Peyer's patch (tissue), 4 donors: ENCODE measurements at regions not wholly inside any gene's neighbourhood (a gene's known extent, or its start where the extent isn't known, plus 50 kb on each side); places are given as distances from the start of the nearest gene placed in this dataset.

Experiments used
- DNase-seq, 3 donors: peaks; one replicate each; pipeline ENCODE4 v3.0.0-alpha.2; 2017 to 2019
- H3K27ac ChIP-seq, 4 donors: fragments of 200-600 bp; sonication (generic); one replicate each; pipeline ENCODE4 v1.5.1; 2016 to 2019
- H3K27me3 ChIP-seq, 2 donors: fragments of 200-600 bp; sonication (generic); one replicate each; pipeline ENCODE4 v1.5.1; 2019
- H3K36me3 ChIP-seq, 3 donors: fragments of 200-600 bp; sonication (generic); one replicate each; pipeline ENCODE4 v1.5.1; 2016 to 2019
- H3K4me1 ChIP-seq, 4 donors: fragments of 200-600 bp; sonication (generic); one replicate each; pipeline ENCODE4 v1.5.1; 2016 to 2019
- H3K4me3 ChIP-seq, 4 donors: fragments of 200-600 bp; sonication (generic); 1 replicate in 3 of 4; 2 replicates in 1 of 4; pipeline ENCODE4 v1.5.1; 2016 to 2019; ENCODE audit warnings: mild to moderate bottlenecking in 1 of 4
- H3K9me3 ChIP-seq, 4 donors: fragments of 200-600 bp; sonication (generic); one replicate each; pipeline ENCODE4 v1.5.1; 2016 to 2019; ENCODE audit warnings: mild to moderate bottlenecking in 1 of 4
- CTCF ChIP-seq, 6 experiments: fragments of 450-650 bp in 4 of 6; fragments of 200-600 bp in 2 of 6; sonication (generic) in 1 of 6; IDR thresholded peaks; one replicate each; pipeline ENCODE4 v1.5.1; 2017 to 2019; ENCODE audit warnings: antibody characterized with exemption in 6 of 6, mild to moderate bottlenecking in 3 of 6, moderate library complexity in 1 of 6
- POLR2A ChIP-seq, 2 donors: fragments of 450-650 bp; IDR thresholded peaks; one replicate each; pipeline ENCODE4 v1.5.1; 2017; ENCODE audit warnings: antibody characterized with exemption in 2 of 2, mild to moderate bottlenecking in 2 of 2, moderate library complexity in 2 of 2

- Histone ChIP-seq H3K4me3 (no peak overlapping the region), H3K27ac (no peak overlapping the region), H3K9me3 (no peaks in the 10 kb centered on the region), H3K27me3 (no peaks in the 10 kb centered on the region), H3K36me3 (no peaks in the 10 kb centered on the region), H3K4me1 (no peaks in the 10 kb centered on the region)
- DNase-seq: no peak
- TF ChIP-seq POLR2A (IDR thresholded peaks at IDR 0.05) (no peak), CTCF (IDR thresholded peaks at IDR 0.05) (no peak)
Measured at GRCh38 chr10:4492202-4492601, 333.8 kb upstream of the AKR1E2 start.

- Histone ChIP-seq H3K4me1 (no peaks in the 10 kb centered on the region), H3K27ac (no peak overlapping the region), H3K9me3 (no peaks in the 10 kb centered on the region), H3K27me3 (no peaks in the 10 kb centered on the region), H3K36me3 (no peaks in the 10 kb centered on the region), H3K4me3 (no peak overlapping the region)
- TF ChIP-seq CTCF (IDR thresholded peaks at IDR 0.05) (no peak), POLR2A (IDR thresholded peaks at IDR 0.05) (no peak)
- no peak for DNase-seq
Measured at GRCh38 chr10:4488904-4489303, 337.1 kb upstream of the AKR1E2 start.

- TF ChIP-seq POLR2A (IDR thresholded peaks at IDR 0.05) (no peak), CTCF (IDR thresholded peaks at IDR 0.05) (no peak)
- Histone ChIP-seq H3K4me1 (no peaks in the 10 kb centered on the region), H3K9me3 (no peaks in the 10 kb centered on the region), H3K27ac (no peak overlapping the region), H3K27me3 (no peaks in the 10 kb centered on the region), H3K4me3 (no peak overlapping the region), H3K36me3 (no peaks in the 10 kb centered on the region)
- no peak for DNase-seq
Measured at GRCh38 chr10:4485636-4486035, 340.4 kb upstream of the AKR1E2 start.

GRCh38 chr10:4483811-4484210 lies 342.2 kb upstream of the AKR1E2 start:
- Histone ChIP-seq H3K36me3 (no peaks in the 10 kb centered on the region), H3K27ac (no peak overlapping the region), H3K4me1 (no peaks in the 10 kb centered on the region), H3K27me3 (no peaks in the 10 kb centered on the region), H3K4me3 (no peak overlapping the region), H3K9me3 (no peaks in the 10 kb centered on the region)
- TF ChIP-seq POLR2A (IDR thresholded peaks at IDR 0.05) (no peak), CTCF (IDR thresholded peaks at IDR 0.05) (no peak)
- no peak for DNase-seq

- no peak for DNase-seq
- Histone ChIP-seq H3K36me3 (no peaks in the 10 kb centered on the region), H3K4me1 (no peaks in the 10 kb centered on the region), H3K27me3 (no peaks in the 10 kb centered on the region), H3K4me3 (no peak overlapping the region), H3K27ac (no peak overlapping the region), H3K9me3 (no peaks in the 10 kb centered on the region)
- TF ChIP-seq POLR2A (IDR thresholded peaks at IDR 0.05) (no peak), CTCF (IDR thresholded peaks at IDR 0.05) (no peak)
Measured at GRCh38 chr10:4482659-4483058, 343.3 kb upstream of the AKR1E2 start.

- DNase-seq: no peak
- H3K36me3 ChIP-seq: no peaks in the 10 kb centered on the region
- no peaks in the 10 kb centered on the region for H3K27me3 ChIP-seq
- no peaks in the 10 kb centered on the region for H3K9me3 ChIP-seq
- no peak for TF ChIP-seq POLR2A (IDR thresholded peaks at IDR 0.05)
- TF ChIP-seq CTCF (IDR thresholded peaks at IDR 0.05): no peak
- H3K4me3 ChIP-seq: no peak overlapping the region
- H3K4me1 ChIP-seq: no peaks in the 10 kb centered on the region
- no peak overlapping the region for H3K27ac ChIP-seq
Measured at GRCh38 chr10:4481192-4481591, 344.8 kb upstream of the AKR1E2 start.
